ENCODE measurements at regions not wholly inside any gene's neighbourhood (a gene's known extent, or its start where the extent isn't known, plus 50 kb on each side); places are given as distances from the start of the nearest gene placed in this dataset.
"Not testable (repeated sequence)": the region's sequence is repeated elsewhere in the genome, so short reads cannot be mapped to it uniquely, and the experiment has no call there.

DNA sequence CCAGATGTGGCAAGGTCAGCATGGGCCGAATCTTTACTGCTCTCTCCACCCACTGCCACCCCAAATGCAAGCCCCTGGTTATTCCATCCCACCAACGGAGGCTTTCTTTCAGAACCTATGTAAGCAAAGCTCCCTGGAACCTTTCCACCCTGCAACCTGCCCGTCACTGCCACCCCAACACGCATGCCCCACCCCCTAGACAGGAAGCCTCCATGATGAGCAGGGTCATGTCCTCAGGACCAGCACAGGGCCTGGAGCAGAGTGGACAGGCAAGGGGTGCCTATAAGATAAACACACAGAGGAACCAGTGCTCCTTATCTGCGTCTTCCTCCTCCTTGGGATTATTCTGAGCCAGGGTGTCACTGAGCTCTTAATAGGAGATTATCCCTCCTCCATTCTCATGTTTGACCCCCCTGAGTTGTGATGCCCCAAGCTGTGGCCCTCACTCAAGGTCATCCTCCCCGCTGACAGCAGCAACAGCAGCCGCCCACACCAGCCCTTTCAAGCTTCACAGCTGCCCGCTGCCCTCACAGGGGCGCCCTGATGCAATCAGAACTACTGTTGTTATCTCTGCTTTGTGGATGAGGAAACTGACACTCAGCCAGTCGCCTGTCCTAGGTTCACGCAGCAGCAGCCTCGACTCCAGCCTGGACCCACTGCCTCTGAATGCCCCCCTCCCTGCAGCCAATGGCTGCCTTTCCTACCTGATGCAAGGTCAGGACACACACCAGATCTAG is 647.3 kb downstream of the TBC1D22A start:
- TF ChIP-seq, protein P1, sequence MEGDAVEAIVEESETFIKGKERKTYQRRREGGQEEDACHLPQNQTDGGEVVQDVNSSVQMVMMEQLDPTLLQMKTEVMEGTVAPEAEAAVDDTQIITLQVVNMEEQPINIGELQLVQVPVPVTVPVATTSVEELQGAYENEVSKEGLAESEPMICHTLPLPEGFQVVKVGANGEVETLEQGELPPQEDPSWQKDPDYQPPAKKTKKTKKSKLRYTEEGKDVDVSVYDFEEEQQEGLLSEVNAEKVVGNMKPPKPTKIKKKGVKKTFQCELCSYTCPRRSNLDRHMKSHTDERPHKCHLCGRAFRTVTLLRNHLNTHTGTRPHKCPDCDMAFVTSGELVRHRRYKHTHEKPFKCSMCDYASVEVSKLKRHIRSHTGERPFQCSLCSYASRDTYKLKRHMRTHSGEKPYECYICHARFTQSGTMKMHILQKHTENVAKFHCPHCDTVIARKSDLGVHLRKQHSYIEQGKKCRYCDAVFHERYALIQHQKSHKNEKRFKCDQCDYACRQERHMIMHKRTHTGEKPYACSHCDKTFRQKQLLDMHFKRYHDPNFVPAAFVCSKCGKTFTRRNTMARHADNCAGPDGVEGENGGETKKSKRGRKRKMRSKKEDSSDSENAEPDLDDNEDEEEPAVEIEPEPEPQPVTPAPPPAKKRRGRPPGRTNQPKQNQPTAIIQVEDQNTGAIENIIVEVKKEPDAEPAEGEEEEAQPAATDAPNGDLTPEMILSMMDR (IDR thresholded peaks at IDR 0.05; ENCODE audit: insufficient read depth, missing control alignments): no peak
- no peak for DNase-seq (ENCODE audit: insufficient read length, low spot score)
- no peak for FAIRE-seq

DNA sequence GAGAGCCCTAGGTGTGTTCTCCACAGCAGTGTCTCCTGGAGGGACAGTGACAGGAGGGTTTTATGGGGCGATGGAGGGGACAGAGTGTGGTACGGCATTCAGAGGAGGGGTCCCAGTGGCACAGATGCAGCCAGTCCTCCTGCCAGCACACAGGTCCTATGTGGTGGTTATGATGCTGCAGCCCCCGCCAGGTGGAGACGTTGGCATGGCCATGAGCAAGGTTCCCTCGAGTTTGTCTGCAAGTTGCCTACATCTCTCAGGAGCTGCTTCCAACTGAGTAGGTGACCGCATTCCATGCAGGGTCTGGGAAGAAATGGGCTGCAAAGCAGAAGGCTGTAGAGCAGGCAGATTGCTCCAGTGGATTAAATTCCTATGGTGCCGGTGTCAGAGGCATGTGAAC is 646.0 kb downstream of the TBC1D22A start:
- DNase-seq (ENCODE audit: insufficient read length, low spot score): no peak
- FAIRE-seq: no peak
- TF ChIP-seq, protein P1 (IDR thresholded peaks at IDR 0.05; ENCODE audit: insufficient read depth, missing control alignments): no peak

DNA sequence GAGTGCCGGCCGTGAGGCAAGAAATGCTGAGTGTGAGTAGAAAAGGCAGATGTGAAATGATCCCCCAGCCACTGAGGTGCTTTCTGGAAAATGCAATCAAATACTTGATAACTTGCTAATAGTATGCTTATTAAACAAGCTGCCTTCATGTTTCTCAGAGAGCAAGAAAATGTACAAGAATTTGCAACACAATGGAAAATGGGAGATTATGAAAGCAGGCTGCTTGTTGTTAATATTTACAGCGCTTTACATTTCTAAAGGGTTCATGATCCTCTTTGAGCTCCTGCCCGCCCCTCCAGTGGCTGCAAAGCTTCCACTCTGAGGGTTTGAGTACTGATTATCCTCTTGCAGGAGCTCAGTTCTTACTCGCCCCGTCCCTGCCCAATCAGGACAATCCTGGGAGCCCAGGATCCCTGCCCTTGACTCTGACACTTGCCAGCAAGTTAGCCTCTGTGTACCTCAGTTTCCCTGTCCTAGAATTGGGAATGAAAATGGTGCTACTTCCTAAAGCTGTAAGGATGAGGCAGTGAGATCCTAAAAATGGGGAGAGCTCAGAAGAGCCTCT is 645.1 kb downstream of the TBC1D22A start:
- TF ChIP-seq, protein P1 (IDR thresholded peaks at IDR 0.05; ENCODE audit: insufficient read depth, missing control alignments): no peak
- no peak for DNase-seq (ENCODE audit: insufficient read length, low spot score)
- no peak for FAIRE-seq

DNA sequence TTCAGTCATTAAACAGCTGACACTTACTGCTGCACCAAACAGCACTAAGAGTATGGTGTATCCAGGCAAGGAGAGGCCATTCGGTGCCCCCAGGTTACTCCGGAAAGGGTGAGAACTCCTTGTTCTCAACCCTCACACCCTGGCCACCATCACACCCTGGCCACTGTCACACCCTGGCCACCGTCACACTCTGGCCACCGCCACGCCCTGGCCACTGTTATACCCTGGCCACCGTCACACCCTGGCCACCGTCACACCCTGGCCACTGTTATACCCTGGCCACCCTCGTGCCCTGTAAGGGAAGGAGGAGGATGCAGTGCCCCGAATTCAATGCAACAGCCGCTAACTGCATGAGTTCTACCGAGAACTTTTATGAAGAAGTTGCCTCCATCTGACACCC is 644.4 kb downstream of the TBC1D22A start:
- FAIRE-seq (no peak), DNase-seq (ENCODE audit: insufficient read length, low spot score) (no peak)
- TF ChIP-seq, protein P1 (IDR thresholded peaks at IDR 0.05; ENCODE audit: insufficient read depth, missing control alignments): no peak

DNA sequence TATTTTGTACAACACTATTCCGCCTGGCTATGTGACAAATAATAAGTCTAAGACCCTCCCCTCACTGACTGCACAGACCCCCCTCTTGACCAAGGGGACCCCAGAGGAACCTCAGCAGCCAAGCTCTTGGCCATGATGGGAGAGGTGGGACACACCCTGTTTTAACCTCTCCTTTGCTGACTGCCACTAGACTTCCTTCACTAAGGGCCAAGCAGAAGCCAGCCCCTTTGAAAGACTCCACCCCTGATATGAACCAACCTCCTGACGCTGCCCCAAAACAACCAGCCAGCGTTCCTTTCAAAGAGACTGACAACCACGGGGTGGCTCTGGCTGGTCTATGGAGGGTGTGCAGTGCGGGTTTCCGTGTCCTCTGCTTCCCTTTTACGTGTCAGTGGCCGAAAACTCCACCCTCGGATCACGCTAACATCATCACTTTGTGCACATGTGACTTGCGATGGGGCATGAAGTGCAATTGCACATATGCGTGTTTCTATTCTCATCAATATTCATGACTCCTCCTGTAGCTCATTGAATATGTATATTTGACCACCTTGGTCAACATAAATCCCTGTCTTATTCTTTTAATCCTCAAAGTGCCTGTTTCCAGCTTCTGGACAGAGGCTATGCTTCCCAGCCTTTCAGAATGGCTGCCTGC is 643.9 kb downstream of the TBC1D22A start:
- FAIRE-seq: no peak
- DNase-seq (ENCODE audit: insufficient read length, low spot score): no peak

DNA sequence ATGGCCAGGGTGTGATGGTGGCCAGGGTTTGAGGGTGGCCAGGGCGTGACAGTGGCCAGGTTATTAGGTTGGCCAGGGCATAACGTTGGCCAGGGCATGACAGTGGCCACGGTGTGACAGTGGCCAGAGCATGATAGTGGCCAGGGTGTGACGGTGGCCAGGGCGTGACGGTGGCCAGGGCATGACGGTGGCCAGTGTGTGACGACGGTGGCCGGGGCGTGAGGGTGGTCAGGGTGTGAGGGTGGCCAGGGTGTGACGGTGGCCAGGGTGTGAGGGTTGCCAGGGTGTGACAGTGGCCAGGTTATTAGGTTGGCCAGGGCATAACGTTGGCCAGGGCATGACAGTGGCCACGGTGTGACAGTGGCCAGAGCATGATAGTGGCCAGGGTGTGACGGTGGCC is 642.8 kb downstream of the TBC1D22A start:
- not testable (repeated sequence) for DNase-seq (ENCODE audit: insufficient read length, low spot score); FAIRE-seq

More for the DNA sequence above, 643.9 kb downstream of the TBC1D22A start:
- TF ChIP-seq, protein P1 (IDR thresholded peaks at IDR 0.05; ENCODE audit: insufficient read depth, missing control alignments): no peak

DNA sequence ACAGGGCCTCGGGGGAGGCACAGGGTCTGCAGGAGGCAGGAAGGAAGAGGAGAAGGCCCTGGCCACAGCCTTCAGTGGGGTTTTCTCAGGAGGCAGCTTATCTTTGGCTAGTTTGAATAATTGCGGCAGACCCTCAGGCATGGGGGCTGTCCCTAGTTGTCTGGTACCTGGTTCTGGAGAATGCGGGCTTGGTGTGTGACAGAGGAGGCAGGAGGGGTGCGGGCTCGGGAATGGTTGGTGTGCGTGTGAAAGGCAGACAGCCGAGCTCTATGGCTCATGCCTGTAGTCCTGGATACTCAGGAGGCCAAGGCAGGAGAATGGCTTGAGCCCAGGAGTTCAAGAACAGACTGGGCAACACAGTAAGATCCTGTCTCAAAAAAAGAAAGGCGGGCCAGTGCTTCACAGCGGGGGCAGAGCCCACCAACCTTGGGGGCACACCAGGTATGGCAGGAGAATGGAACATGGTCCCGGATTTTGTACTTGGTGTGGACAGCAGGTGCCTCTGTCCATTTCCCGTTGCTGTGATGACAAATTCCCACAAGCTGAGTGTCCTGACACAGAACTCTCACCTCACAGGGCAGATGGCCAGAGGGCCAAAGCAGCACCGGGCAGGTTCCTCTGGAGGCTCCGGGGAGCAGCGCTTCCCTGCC is 640.6 kb downstream of the TBC1D22A start:
- FAIRE-seq: no peak
- TF ChIP-seq, protein P1 (IDR thresholded peaks at IDR 0.05; ENCODE audit: insufficient read depth, missing control alignments): no peak
- no peak for DNase-seq (ENCODE audit: insufficient read length, low spot score)

Measured in D721Med (cell line).